Keratinocyte (primary cell): ENCODE measurements at regions not wholly inside any gene's neighbourhood (a gene's known extent, or its start where the extent isn't known, plus 50 kb on each side); places are given as distances from the start of the nearest gene placed in this dataset.

Experiments used
- DNase-seq: peaks from one replicate; pipeline ENCODE4 v3.0.0-alpha.2; 2011; ENCODE audit warnings: low read depth, missing footprints, low spot score
- FAIRE-seq: peaks from 2 replicates; lab custom pipeline; 2011; peaks lifted over from hg19 to GRCh38; lab: Jason Lieb, UNC
- H2AFZ ChIP-seq: 2 replicates; pipeline ENCODE4 v1.6.0; 2012; ENCODE audit warnings: low read length, control low read depth, inconsistent platforms; ENCODE audit not compliant: control insufficient read depth
- H3K27ac ChIP-seq: 2 replicates; pipeline ENCODE4 v1.5.1; 2011; ENCODE audit warnings: low read length; ENCODE audit not compliant: control insufficient read depth, insufficient read depth
- H3K27me3 ChIP-seq: 3 replicates; pipeline ENCODE4 v1.6.0; 2011; ENCODE audit warnings: low read length; ENCODE audit not compliant: control insufficient read depth, insufficient read depth; ENCODE audit errors: extremely low read depth
- H3K36me3 ChIP-seq, 2 experiments: 2 replicates in 1 of 2; 3 replicates in 1 of 2; pipeline ENCODE4 v1.5.1; 2011; ENCODE audit warnings: low read length in 2 of 2, mild to moderate bottlenecking in 1 of 2; ENCODE audit not compliant: control insufficient read depth in 2 of 2, insufficient read depth in 2 of 2; ENCODE audit errors: extremely low read depth in 1 of 2
- H3K4me1 ChIP-seq: 3 replicates; pipeline ENCODE4 v1.5.1; 2011; ENCODE audit warnings: low read length; ENCODE audit not compliant: control insufficient read depth, insufficient read depth; ENCODE audit errors: extremely low read depth
- H3K4me2 ChIP-seq: 3 replicates; pipeline ENCODE4 v1.6.0; 2011; ENCODE audit warnings: low read depth, low read length; ENCODE audit not compliant: control insufficient read depth, insufficient read depth; ENCODE audit errors: extremely low read depth
- H3K4me3 ChIP-seq, 3 experiments: fragments of 200-600 bp in 1 of 3; sonication (generic) in 1 of 3; 2 replicates in 2 of 3; 3 replicates in 1 of 3; pipeline ENCODE4 v1.5.1; 2011 to 2016; ENCODE audit warnings: low read length in 3 of 3, mild to moderate bottlenecking in 3 of 3, control low read depth in 2 of 3, inconsistent platforms in 1 of 3, low read depth in 1 of 3, mixed read lengths in 1 of 3, mixed run types in 1 of 3, moderate library complexity in 1 of 3; ENCODE audit not compliant: control insufficient read depth in 2 of 3, insufficient read depth in 2 of 3; ENCODE audit errors: extremely low read depth in 1 of 3
- H3K79me2 ChIP-seq: 2 replicates; pipeline ENCODE4 v1.6.0; 2012; ENCODE audit warnings: low read length; ENCODE audit not compliant: control insufficient read depth, insufficient read depth
- H3K9ac ChIP-seq: 3 replicates; pipeline ENCODE4 v1.6.0; 2011; ENCODE audit warnings: low read length; ENCODE audit not compliant: control insufficient read depth, insufficient read depth; ENCODE audit errors: extremely low read depth
- H3K9me1 ChIP-seq: 3 replicates; pipeline ENCODE4 v1.6.0; 2011; ENCODE audit warnings: low read length; ENCODE audit not compliant: control insufficient read depth, insufficient read depth; ENCODE audit errors: extremely low read depth
- H3K9me3 ChIP-seq: 2 replicates; pipeline ENCODE4 v1.5.1; 2012; ENCODE audit warnings: low read depth, low read length; ENCODE audit not compliant: control insufficient read depth
- H4K20me1 ChIP-seq: 3 replicates; pipeline ENCODE4 v1.6.0; 2011; ENCODE audit warnings: low read length; ENCODE audit not compliant: control insufficient read depth, insufficient read depth; ENCODE audit errors: extremely low read depth
- CTCF ChIP-seq, 3 experiments: IDR thresholded peaks in 1 of 3; conservative IDR thresholded peaks in 1 of 3; optimal IDR thresholded peaks in 1 of 3; 2 replicates in 2 of 3; 3 replicates in 1 of 3; pipeline versions ENCODE3 to v1.5.1; 2011; ENCODE audit warnings: low read length in 3 of 3, mild to moderate bottlenecking in 3 of 3, moderate library complexity in 2 of 3, control low read depth in 1 of 3, inconsistent platforms in 1 of 3; ENCODE audit not compliant: insufficient read depth in 2 of 3; ENCODE audit errors: extremely low read depth in 1 of 3
- EZH2 ChIP-seq: IDR thresholded peaks from one replicate; pipeline ENCODE4 v1.6.1; 2012; ENCODE audit warnings: inconsistent platforms, mild to moderate bottlenecking, low read length, moderate library complexity
- dilution Hi-C: fragments of 300-500 bp; cut with MboI; formaldehyde crosslinking; loops from one replicate; pipeline ENCODE4 v1.7.0; 2020; ENCODE audit warnings: low sequenced_read_pairs; ENCODE audit not compliant: extremely low pct_ligation_motif_present

GRCh38 chr16:13630374-13630773, 289.6 kb upstream of the ERCC4 start:
- H3K4me1 ChIP-seq = no peaks in the 10 kb centered on the region
- no peak overlapping the region for H3K27ac ChIP-seq
- H3K36me3 ChIP-seq = no peaks in the 10 kb centered on the region
- DNase-seq = no peak
- no peaks in the 10 kb centered on the region for H4K20me1 ChIP-seq
- no peaks in the 10 kb centered on the region for H3K79me2 ChIP-seq
- H3K4me3 ChIP-seq = no peak overlapping the region
- dilution Hi-C loops = no loop called here
- H3K9me1 ChIP-seq = no peaks in the 10 kb centered on the region
- TF ChIP-seq CTCF (optimal IDR thresholded peaks at IDR 0.05 in 1 of 3, IDR thresholded peaks at IDR 0.05 in 1 of 3, conservative IDR thresholded peaks at IDR 0.05 in 1 of 3; ENCODE audit: extremely low read depth in 1 of 3, insufficient read depth in 2 of 3, low read length in 3 of 3) (no peak), EZH2 (no peak)
- no peak overlapping the region for H2AFZ ChIP-seq
- no peak overlapping the region for H3K4me2 ChIP-seq
- no peak for FAIRE-seq
- H3K27me3 ChIP-seq = no peaks in the 10 kb centered on the region
- H3K9me3 ChIP-seq = peaks cover 2% of the 10 kb centered on the region
- H3K9ac ChIP-seq = no peak overlapping the region

GRCh38 chr16:13631213-13631767, 288.7 kb upstream of the ERCC4 start:
- Histone ChIP-seq H3K27me3 (no peaks in the 10 kb centered on the region), H3K27ac (no peak overlapping the region), H3K9ac (no peak overlapping the region), H3K9me1 (no peaks in the 10 kb centered on the region), H3K4me3 (no peak overlapping the region), H2AFZ (no peak overlapping the region), H3K79me2 (no peaks in the 10 kb centered on the region), H4K20me1 (no peaks in the 10 kb centered on the region), H3K4me1 (no peaks in the 10 kb centered on the region), H3K4me2 (no peak overlapping the region), H3K36me3 (no peaks in the 10 kb centered on the region), H3K9me3 (peaks cover 2% of the 10 kb centered on the region)
- dilution Hi-C loops = no loop called here
- no peak for TF ChIP-seq CTCF (optimal IDR thresholded peaks at IDR 0.05 in 1 of 3, IDR thresholded peaks at IDR 0.05 in 1 of 3, conservative IDR thresholded peaks at IDR 0.05 in 1 of 3; ENCODE audit: extremely low read depth in 1 of 3, insufficient read depth in 2 of 3, low read length in 3 of 3)
- TF ChIP-seq EZH2 = no peak
- FAIRE-seq (no peak), DNase-seq (no peak)
